Ammon's horn (tissue), 1 donor: ENCODE measurements at regions not wholly inside any gene's neighbourhood (a gene's known extent, or its start where the extent isn't known, plus 50 kb on each side); places are given as distances from the start of the nearest gene placed in this dataset.
"Not testable (repeated sequence)": the region's sequence is repeated elsewhere in the genome, so short reads cannot be mapped to it uniquely, and the experiment has no call there.

Source experiments
- DNase-seq: peaks from one replicate; pipeline ENCODE4 v3.0.0-alpha.2; 2016; ENCODE audit warnings: low spot score

DNA sequence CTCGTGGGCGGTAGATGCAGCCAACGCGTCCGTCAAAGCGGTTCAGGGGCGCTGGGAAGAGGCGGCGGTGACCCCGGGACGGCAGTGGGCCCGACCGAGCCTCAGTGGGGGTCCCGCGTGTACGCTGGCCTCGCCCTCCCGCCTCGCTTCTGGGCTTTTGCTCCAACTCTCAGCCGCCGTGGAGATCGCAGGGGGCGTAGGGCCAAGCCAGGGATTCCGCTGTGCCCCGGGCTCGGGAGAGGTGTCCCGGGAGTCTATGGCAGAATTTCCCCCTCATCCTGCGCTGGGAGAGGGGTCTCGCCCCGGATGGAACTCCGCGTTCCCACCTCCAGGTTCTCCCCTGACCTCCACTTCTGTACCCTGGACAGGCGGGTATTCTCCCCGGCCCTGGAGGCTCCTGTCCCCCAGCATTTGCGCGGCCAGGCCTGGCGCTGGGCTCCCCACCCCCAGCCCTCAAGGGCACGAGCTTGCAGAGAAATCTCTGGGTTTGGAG lies 131.9 kb downstream of the MRPL36 start:
- DNase-seq, result no peak

GRCh38 chr5:1666812-1667588 lies 132.6 kb downstream of the MRPL36 start:
- no peak for DNase-seq

DNA sequence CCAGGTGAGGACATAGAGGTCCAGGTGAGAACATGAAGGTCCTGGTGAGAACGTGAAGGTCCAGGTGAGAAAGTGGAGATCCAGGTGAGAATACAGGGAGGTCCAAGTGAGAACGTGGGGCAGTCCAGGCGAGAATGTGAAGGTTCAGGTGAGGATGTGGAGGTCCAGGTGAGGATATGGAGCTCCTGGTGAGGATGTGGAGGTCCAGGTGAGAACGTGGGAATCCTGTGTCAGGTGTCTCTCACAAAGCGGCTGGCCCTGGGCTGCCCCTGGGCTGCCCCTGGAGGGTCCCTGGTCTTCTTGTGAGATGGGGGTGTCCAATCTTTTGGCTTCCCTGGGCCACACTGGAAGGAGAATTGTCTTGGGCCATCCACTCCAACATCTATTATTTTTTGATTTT lies 133.4 kb downstream of the MRPL36 start:
- no peak for DNase-seq

GRCh38 chr5:1665803-1666202 lies 133.8 kb downstream of the MRPL36 start:
- no peak for DNase-seq

- DNase-seq, result no peak
Observed at GRCh38 chr5:1665231-1665630, 134.4 kb downstream of the MRPL36 start.

- DNase-seq, result no peak
Observed at GRCh38 chr5:1663186-1663585, 136.5 kb downstream of the MRPL36 start.

DNA sequence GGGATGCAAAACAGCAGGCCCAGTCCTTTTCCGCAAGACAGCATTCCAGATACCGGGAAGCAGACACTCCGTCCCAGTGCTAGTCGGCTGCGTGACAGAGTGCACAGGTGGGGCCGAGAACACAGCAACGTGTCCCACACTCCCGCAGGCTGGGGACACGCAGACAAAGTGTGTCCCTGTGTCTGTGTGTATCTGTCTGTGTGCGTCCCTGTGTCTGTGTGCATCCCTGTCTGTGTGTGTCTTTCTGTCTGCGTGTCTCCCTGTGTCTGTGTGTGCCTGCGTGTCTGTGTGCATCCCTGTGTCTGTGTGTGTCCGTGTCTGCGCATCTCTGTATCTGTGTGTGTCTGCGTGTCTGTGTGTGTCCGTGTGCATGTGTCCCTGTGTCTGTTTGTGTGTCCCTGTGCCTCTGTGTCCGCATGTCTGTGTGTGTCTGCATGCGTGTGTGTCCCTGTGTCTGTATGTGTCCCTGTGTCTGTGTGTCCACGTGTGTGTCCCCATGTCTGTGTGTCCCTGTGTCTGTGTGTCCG lies 137.0 kb downstream of the MRPL36 start:
- DNase-seq, result no peak

DNA sequence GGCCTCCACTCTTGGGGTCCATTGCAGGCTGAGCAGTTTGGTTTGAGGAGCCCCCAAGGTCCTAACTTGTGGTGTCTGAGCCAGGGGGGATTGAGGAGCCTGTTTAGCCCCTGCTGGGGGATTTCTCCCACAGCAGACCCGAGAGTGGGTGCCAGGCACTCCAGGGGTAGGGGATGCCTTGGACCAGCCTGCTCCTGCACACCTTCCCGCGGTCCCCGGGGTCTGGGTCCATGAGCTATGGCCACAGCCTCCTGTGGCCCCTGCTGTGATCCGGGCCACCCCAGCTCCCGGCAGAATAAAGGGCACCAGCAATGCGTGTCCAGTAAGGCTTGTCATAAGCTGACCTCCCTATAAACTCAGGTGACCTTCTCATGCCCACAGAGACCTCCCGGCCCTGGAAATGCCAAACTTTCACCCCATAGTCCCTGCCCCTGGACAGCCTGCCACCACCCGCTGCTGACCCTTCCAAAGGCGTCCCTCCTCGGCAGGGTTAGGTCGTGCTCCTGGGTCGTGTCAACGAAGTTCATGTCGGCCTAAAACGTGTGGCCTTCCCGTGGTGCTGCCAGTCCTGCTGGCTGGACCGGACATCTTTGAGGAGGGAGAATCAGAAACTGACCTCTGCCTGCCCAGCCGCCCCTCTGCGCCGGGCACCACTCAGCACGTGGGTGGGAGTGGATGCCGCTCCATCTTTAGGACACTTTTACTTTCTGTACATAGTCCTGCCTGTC lies 137.6 kb downstream of the MRPL36 start:
- no peak for DNase-seq

DNA sequence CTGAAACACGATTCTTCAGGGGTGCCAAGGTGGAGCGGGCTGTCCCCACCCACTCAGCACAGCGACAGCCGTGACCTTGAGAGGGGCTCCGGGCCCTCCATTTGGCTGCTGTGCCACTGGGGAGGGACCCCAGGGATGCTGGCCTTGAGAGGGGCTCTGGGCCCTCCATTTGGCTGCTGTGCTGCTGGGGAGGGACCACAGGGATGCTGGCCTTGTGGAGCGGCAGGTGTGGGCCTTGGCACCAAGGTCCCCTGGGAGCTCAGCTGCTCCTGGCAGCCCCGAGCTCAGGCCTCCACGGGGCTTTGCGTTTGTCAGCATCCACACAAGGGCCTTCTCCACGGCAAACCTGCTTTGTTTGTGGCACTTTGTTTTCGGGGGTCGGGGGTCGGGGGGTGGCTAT lies 137.6 kb upstream of the LPCAT1 start:
- DNase-seq, result no peak

DNA sequence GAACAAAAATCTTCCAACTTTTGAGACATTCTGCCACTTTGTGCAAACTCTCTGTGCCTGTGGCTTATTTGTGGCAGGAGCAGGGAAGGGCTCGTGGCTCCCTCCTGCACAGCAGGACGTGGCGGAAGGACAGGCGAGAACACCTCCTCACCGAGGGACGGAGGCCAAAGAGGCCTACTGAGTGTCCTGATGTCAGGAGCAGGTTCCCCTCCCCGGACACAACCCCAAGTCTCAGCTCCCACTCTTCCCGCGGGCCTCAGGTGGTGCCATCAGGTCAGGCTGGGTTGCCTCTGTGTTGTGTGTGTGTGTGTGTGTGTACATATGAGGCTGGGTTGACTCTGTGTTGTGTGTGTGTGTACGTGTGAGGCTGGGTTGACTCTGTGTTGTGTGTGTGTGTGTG lies 136.8 kb upstream of the LPCAT1 start:
- no peak for DNase-seq

DNA sequence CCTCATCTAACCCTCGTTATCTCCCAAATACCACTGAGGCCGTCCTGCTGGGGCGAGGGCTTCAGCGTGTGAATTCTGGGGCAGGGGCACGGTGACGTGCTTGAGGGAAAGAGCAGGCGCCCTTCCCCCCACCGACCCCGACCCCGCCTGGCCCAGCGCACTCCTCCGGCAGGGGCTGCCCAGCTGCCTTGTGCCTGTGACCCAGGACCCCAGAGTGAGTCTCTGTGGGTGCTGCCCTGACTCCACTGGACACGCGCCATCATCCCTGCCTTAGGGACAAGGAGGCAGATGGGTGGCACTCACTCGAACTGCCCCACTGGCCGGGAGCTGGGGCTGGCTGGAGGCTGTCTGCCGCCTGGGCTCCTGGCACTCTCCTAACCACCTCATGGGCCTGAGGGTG lies 136.2 kb upstream of the LPCAT1 start:
- DNase-seq, result no peak

DNA sequence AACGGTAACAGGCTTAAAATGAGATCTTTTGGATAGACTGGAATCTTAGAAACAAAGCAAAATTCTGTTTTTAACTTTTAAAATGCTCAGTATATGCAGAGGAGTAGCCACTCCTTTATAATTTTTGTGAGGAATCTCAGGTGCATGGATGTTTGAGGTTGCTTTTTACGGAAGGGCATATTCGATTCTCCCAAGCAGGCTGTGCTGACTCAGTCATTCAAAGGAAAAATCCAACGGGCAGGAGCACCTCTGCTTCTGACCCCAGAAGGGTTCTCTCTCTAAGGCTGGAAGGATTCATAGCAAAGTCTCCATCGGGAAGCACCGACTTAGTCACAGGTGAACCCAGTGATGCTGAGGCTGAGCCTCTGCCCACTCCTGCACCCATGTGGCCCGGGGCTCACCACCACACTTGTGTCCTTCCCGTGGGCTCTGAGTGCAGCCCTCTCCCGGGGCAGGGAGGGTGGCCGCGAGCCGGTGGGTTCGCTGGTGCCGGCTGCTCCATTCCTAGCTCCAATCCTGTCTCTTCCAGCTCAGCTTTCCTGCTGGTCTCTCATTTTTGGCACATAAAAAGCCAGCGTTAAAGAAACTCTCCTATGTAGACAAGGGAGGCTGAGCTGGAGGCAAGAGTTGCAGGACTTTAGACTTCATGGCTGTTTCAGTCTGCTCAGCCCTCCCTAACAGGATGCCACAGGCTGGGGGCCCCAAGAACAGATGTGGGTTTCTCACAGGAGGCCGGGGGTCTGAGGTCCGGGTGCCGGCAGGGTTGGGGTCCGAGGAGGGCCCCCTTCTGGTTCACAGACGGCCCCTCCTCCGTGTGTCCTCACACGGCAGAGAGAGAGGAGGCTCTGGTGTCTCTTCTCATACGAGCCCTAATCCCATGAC lies 135.6 kb upstream of the LPCAT1 start:
- DNase-seq, result no peak

DNA sequence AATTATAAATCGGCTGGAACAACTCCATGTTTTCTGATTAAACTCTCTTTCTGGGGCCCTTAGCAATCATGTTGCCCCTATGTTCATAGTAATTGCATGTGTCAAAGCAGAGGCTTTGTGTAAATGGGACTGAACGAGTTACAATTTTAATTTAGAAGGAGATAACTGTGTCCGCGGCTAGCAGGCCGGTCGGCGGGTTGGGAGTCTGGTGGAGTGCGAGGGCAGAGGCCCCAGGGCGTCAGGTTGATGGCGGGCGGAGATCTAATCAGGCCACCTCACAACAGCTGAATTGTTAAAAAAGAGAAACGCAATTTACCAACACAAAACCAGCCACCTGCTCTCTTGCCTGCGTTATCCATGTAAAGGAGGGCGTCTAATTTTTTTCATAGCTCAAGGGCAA lies 134.9 kb upstream of the LPCAT1 start:
- DNase-seq, result no peak

DNA sequence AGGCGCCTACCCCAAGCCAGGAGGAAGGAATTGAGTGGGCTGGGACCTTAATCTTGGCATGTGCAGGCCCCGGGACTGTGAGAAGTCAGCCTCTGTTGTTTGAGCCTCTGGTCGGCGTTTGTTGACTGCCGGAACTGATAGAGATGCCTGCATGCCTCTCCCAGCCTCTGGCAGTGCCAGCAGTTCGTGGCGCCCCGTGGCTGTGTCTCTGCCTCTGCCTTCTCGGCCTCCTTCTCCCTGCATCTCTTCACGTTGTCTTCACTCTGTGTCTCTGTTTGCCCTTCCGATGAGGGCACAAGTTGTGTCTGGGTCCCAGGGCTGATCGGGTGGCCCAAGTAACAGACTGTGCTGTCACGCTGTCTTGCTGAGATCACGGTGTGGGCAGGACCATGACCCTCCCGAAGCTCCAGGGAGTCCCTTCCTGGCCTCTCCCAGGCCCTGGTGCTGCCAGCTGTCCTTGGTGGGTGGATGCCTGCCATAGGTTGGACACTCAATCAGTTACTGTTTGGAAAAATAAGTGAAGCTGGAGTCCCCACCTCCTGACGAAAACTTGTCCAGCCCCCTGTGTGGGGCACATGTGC lies 133.5 kb upstream of the LPCAT1 start:
- DNase-seq, result no peak

DNA sequence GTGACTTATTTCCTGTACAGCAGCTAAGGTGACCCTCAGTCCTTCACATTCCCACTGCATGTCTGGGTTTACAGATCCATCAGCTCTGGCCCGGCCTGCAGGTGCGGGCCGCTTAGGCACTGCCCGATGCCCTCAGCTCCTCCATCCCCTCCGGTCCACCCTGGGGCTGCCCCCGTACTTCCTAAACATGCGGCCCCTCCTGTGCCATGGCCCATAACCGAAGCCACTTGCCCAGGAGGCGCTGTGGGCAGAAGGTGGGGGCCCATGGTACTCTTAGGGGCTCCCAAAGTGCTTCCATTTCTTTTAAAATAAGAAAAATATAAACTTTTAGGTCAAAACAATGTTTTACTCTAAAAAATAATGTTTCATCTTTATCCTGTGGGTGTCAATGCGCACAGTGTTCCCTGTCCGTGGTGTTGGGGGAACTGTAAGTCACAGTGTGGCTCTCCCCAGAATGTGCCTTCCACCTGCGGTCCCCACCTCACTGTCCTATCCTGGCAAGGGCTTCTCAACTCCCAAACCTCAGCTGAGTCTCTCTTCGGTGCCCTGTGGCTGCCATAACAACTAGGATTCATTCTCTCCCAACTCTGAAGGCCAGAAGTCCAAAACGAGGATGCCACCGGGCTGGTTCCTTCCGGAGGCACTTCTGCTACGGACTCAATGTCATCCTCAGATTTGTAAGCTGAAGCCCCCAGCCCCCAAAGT lies 132.7 kb upstream of the LPCAT1 start:
- no peak for DNase-seq

GRCh38 chr5:1655496-1656270 lies 131.9 kb upstream of the LPCAT1 start:
- DNase-seq, result no peak

DNA sequence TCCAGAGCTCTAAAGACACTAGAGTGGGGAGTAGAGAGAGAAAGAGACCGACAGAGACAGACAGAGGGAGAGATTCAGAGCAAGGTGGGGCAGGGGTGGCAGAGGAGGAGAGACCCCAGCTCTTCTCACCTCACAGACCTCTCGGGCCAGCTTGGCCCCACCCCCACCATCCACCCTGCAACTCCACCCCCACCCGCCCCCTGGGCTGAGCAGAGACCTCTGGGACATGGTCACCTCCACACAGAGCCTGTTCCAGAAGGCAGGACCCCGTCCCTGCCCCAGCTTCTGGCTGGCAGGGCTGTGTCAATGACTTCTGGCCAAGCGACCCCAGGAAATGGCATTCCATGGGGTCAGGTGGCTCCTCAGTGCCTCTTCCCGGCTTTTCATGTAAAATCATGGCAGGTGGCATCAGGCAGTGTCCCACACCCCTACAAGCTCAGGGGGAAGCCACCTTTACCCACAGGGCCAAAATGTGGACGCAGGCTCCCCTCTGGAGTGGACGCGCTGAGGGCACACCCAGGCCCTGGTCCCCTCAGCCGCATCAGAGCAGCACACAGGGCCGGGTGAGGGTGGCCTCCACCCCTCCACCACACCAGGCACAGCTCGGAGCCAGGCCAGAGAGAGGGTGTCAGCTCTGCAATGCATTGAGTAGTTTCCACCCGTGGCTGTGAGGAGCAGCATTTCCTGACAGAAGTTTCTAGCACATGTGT lies 131.2 kb upstream of the LPCAT1 start:
- DNase-seq, result no peak

GRCh38 chr5:1653698-1654651 lies 130.2 kb upstream of the LPCAT1 start:
- DNase-seq, result not testable (repeated sequence)
